OCI-LY7 (cell line): ENCODE measurements at regions not wholly inside any gene's neighbourhood (a gene's known extent, or its start where the extent isn't known, plus 50 kb on each side); places are given as distances from the start of the nearest gene placed in this dataset.

ENCODE experiments used
- EZH2phosphoT487 ChIP-seq: fragments of 200-600 bp; sonication (generic); IDR thresholded peaks from 2 replicates; pipeline ENCODE4 v1.6.1; 2018; ENCODE audit warnings: low read depth, borderline replicate concordance, mild to moderate bottlenecking, mixed run types, antibody characterized with exemption, low read length, moderate library complexity, mixed read lengths
- TF ChIP-seq, protein P1 (sequence below): fragments of 200-600 bp; sonication (generic); conservative IDR thresholded peaks from 2 replicates; pipeline ENCODE4 v1.5.1; 2014; ENCODE audit warnings: mild to moderate bottlenecking, antibody characterized with exemption, low read length, moderate library complexity, mixed read lengths

DNA sequence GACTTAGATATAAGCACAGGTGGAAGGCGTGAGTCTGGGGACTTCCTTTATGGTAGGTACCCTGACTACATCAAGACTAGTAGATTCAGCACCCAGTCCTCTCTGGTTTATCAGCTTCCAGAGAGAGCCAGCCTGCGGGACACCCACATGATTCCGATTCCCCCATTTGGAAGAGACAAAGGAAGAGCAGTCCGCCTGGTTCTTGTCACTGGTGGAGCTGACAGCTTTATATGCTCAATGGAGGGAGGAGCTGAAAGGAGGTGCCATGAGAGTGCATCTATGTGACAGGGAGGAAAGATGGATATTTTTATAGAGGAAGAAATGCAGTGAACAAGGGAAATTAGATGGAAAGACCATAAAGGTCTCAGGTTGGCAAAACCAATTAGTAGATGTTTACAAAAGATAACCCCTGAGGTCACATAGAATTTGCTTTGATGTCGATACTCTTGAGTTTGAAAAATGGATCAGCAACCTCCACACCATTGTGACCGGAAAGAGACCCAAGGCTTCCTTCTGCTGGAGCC lies 437.7 kb downstream of the PMP22 start:
- TF ChIP-seq EZH2phosphoT487: no peak
- TF ChIP-seq, protein P1, sequence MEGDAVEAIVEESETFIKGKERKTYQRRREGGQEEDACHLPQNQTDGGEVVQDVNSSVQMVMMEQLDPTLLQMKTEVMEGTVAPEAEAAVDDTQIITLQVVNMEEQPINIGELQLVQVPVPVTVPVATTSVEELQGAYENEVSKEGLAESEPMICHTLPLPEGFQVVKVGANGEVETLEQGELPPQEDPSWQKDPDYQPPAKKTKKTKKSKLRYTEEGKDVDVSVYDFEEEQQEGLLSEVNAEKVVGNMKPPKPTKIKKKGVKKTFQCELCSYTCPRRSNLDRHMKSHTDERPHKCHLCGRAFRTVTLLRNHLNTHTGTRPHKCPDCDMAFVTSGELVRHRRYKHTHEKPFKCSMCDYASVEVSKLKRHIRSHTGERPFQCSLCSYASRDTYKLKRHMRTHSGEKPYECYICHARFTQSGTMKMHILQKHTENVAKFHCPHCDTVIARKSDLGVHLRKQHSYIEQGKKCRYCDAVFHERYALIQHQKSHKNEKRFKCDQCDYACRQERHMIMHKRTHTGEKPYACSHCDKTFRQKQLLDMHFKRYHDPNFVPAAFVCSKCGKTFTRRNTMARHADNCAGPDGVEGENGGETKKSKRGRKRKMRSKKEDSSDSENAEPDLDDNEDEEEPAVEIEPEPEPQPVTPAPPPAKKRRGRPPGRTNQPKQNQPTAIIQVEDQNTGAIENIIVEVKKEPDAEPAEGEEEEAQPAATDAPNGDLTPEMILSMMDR: no peak
